Karpas-422 (cell line): ENCODE measurements at regions not wholly inside any gene's neighbourhood (a gene's known extent, or its start where the extent isn't known, plus 50 kb on each side); places are given as distances from the start of the nearest gene placed in this dataset.

Experiments
- DNase-seq: peaks from one replicate; pipeline ENCODE4 v3.0.0-alpha.2; 2015
- H2AFZ ChIP-seq: fragments of 200-600 bp; sonication (generic); 2 replicates; pipeline ENCODE4 v1.6.1; 2014; ENCODE audit warnings: antibody characterized with exemption, low read length, mixed read lengths
- H3K27ac ChIP-seq: fragments of 200-600 bp; sonication (generic); 2 replicates; pipeline ENCODE4 v1.5.1; 2014; ENCODE audit warnings: mild to moderate bottlenecking, low read length, moderate library complexity
- H3K27me3 ChIP-seq: fragments of 200-600 bp; sonication (generic); 2 replicates; pipeline ENCODE4 v1.6.1; 2014; ENCODE audit warnings: low read length, mixed read lengths
- H3K36me3 ChIP-seq: fragments of 200-600 bp; sonication (generic); 2 replicates; pipeline ENCODE4 v1.6.1; 2014; ENCODE audit warnings: low read length, mixed read lengths; ENCODE audit not compliant: insufficient read depth
- H3K4me1 ChIP-seq: fragments of 200-600 bp; sonication (generic); 2 replicates; pipeline ENCODE4 v1.6.1; 2014; ENCODE audit warnings: mild to moderate bottlenecking, low read length, mixed read lengths
- H3K4me2 ChIP-seq: fragments of 200-600 bp; sonication (generic); 2 replicates; pipeline ENCODE4 v1.6.1; 2014; ENCODE audit warnings: low read length, low read depth, mild to moderate bottlenecking; ENCODE audit not compliant: poor library complexity, severe bottlenecking
- H3K4me3 ChIP-seq: fragments of 200-600 bp; sonication (generic); 2 replicates; pipeline ENCODE4 v1.5.1; 2014; ENCODE audit warnings: mild to moderate bottlenecking, antibody characterized with exemption, low read length, mixed read lengths
- H3K79me2 ChIP-seq: fragments of 200-600 bp; sonication (generic); 2 replicates; pipeline ENCODE4 v1.6.1; 2014; ENCODE audit warnings: mild to moderate bottlenecking, low read length, mixed read lengths
- H3K9ac ChIP-seq: fragments of 200-600 bp; sonication (generic); 2 replicates; pipeline ENCODE4 v1.6.0; 2014; ENCODE audit warnings: low read length
- H3K9me2 ChIP-seq: fragments of 200-600 bp; sonication (generic), shearing (Covaris generic); replicated peaks from 2 replicates; pipeline ENCODE4 v1.6.0; 2014; ENCODE audit warnings: mild to moderate bottlenecking, low read length, moderate library complexity; ENCODE audit not compliant: insufficient read depth
- H3K9me3 ChIP-seq: fragments of 300-700, 200-600 bp; sonication (generic); 2 replicates; pipeline ENCODE4 v1.6.1; 2014; ENCODE audit warnings: low read length, mixed read lengths
- H4K20me1 ChIP-seq: fragments of 200-600 bp; sonication (generic); 2 replicates; pipeline ENCODE4 v1.6.1; 2014; ENCODE audit warnings: mild to moderate bottlenecking, antibody characterized with exemption, low read length, low read depth; ENCODE audit not compliant: insufficient read depth

- H2AFZ ChIP-seq = no peak overlapping the region
- peaks cover 11% of the 10 kb centered on the region for H3K9me3 ChIP-seq
- no peak overlapping the region for H3K27ac ChIP-seq
- H3K4me3 ChIP-seq = no peak overlapping the region
- no peaks in the 10 kb centered on the region for H3K27me3 ChIP-seq
- H3K79me2 ChIP-seq = no peaks in the 10 kb centered on the region
- no peaks in the 10 kb centered on the region for H3K4me1 ChIP-seq
- no peak for DNase-seq
- no peak overlapping the region for H3K4me2 ChIP-seq
- H3K9me2 ChIP-seq = no peaks in the 10 kb centered on the region
- H3K9ac ChIP-seq = no peak overlapping the region
- H4K20me1 ChIP-seq = no peaks in the 10 kb centered on the region
- H3K36me3 ChIP-seq = no peaks in the 10 kb centered on the region
These were observed 238.1 kb downstream of the HAO1 start for GRCh38 chr20:7702141-7702540.

- Histone ChIP-seq H3K27me3 (no peaks in the 10 kb centered on the region), H3K9me3 (peaks cover 12% of the 10 kb centered on the region), H4K20me1 (no peaks in the 10 kb centered on the region), H3K27ac (no peak overlapping the region), H3K4me2 (no peak overlapping the region), H3K9ac (no peak overlapping the region), H2AFZ (no peak overlapping the region), H3K9me2 (no peaks in the 10 kb centered on the region), H3K4me1 (no peaks in the 10 kb centered on the region), H3K36me3 (no peaks in the 10 kb centered on the region), H3K4me3 (no peak overlapping the region), H3K79me2 (no peaks in the 10 kb centered on the region)
- DNase-seq = no peak
These were observed 236.7 kb downstream of the HAO1 start for GRCh38 chr20:7703551-7703961.

- Histone ChIP-seq H3K4me3 (no peak overlapping the region), H3K9me3 (peaks cover 14% of the 10 kb centered on the region), H3K79me2 (no peaks in the 10 kb centered on the region), H3K9me2 (no peaks in the 10 kb centered on the region; the same call in 1 of the 2 replicates), H3K4me2 (no peak overlapping the region), H3K4me1 (no peaks in the 10 kb centered on the region), H3K27ac (no peak overlapping the region), H3K36me3 (no peaks in the 10 kb centered on the region), H2AFZ (no peak overlapping the region), H3K27me3 (no peaks in the 10 kb centered on the region), H4K20me1 (no peaks in the 10 kb centered on the region), H3K9ac (no peak overlapping the region)
- DNase-seq = no peak
These were observed 236.3 kb downstream of the HAO1 start for GRCh38 chr20:7703996-7704395.

- Histone ChIP-seq H3K79me2 (no peaks in the 10 kb centered on the region), H3K27me3 (no peaks in the 10 kb centered on the region)
- DNase-seq = no peak
These were observed 232.1 kb downstream of the HAO1 start for GRCh38 chr20:7708112-7708511.

GRCh38 chr20:7708782-7709181 lies 231.5 kb downstream of the HAO1 start:
- H3K9ac ChIP-seq = no peak overlapping the region
- H3K9me2 ChIP-seq = no peaks in the 10 kb centered on the region; the same call in 1 of the 2 replicates
- DNase-seq = no peak
- H3K9me3 ChIP-seq = peaks cover 12% of the 10 kb centered on the region
- no peaks in the 10 kb centered on the region for H3K79me2 ChIP-seq
- no peak overlapping the region for H2AFZ ChIP-seq
- H3K36me3 ChIP-seq = no peaks in the 10 kb centered on the region
- H3K4me3 ChIP-seq = no peak overlapping the region
- H3K27ac ChIP-seq = no peak overlapping the region
- H3K4me2 ChIP-seq = no peak overlapping the region
- no peaks in the 10 kb centered on the region for H4K20me1 ChIP-seq
- H3K4me1 ChIP-seq = no peaks in the 10 kb centered on the region
- no peaks in the 10 kb centered on the region for H3K27me3 ChIP-seq

More at GRCh38 chr20:7708112-7708511, 232.1 kb downstream of the HAO1 start:
- Histone ChIP-seq H3K27ac (no peak overlapping the region), H3K9me2 (no peaks in the 10 kb centered on the region; the same call in 1 of the 2 replicates), H3K9me3 (peaks cover 15% of the 10 kb centered on the region), H3K36me3 (no peaks in the 10 kb centered on the region), H3K4me2 (no peak overlapping the region), H3K9ac (no peak overlapping the region), H3K4me3 (no peak overlapping the region), H2AFZ (no peak overlapping the region), H4K20me1 (no peaks in the 10 kb centered on the region), H3K4me1 (no peaks in the 10 kb centered on the region)

GRCh38 chr20:7710440-7710839 lies 229.8 kb downstream of the HAO1 start:
- Histone ChIP-seq H3K4me3 (no peak overlapping the region), H3K9me2 (no peaks in the 10 kb centered on the region; the same call in 1 of the 2 replicates), H3K27ac (no peak overlapping the region), H3K27me3 (no peaks in the 10 kb centered on the region), H3K4me1 (no peaks in the 10 kb centered on the region), H3K9me3 (peaks cover 16% of the 10 kb centered on the region), H3K36me3 (no peaks in the 10 kb centered on the region), H3K9ac (no peak overlapping the region), H3K4me2 (no peak overlapping the region), H4K20me1 (no peaks in the 10 kb centered on the region), H2AFZ (no peak overlapping the region), H3K79me2 (no peaks in the 10 kb centered on the region)
- DNase-seq = no peak

- no peak for DNase-seq
- Histone ChIP-seq H4K20me1 (no peaks in the 10 kb centered on the region), H3K9me2 (no peaks in the 10 kb centered on the region; the same call in 1 of the 2 replicates), H3K4me2 (no peak overlapping the region), H3K79me2 (no peaks in the 10 kb centered on the region), H2AFZ (no peak overlapping the region), H3K9me3 (peaks cover 16% of the 10 kb centered on the region), H3K36me3 (no peaks in the 10 kb centered on the region), H3K4me3 (no peak overlapping the region), H3K4me1 (no peaks in the 10 kb centered on the region), H3K27ac (no peak overlapping the region), H3K27me3 (no peaks in the 10 kb centered on the region), H3K9ac (no peak overlapping the region)
These were observed 227.6 kb downstream of the HAO1 start for GRCh38 chr20:7712661-7713060.

- Histone ChIP-seq H3K27ac (no peak overlapping the region), H2AFZ (no peak overlapping the region), H3K9me2 (no peaks in the 10 kb centered on the region), H3K9me3 (peaks cover 12% of the 10 kb centered on the region), H4K20me1 (no peaks in the 10 kb centered on the region), H3K9ac (no peak overlapping the region), H3K4me3 (no peak overlapping the region), H3K4me1 (no peaks in the 10 kb centered on the region), H3K27me3 (no peaks in the 10 kb centered on the region), H3K4me2 (no peak overlapping the region), H3K79me2 (no peaks in the 10 kb centered on the region), H3K36me3 (no peaks in the 10 kb centered on the region)
- no peak for DNase-seq
These were observed 225.7 kb downstream of the HAO1 start for GRCh38 chr20:7714549-7714948.
